OCI-LY7 (cell line): ENCODE measurements at regions not wholly inside any gene's neighbourhood (a gene's known extent, or its start where the extent isn't known, plus 50 kb on each side); places are given as distances from the start of the nearest gene placed in this dataset.

ENCODE experiments used
- BruUV-seq: library from RNA; stranded (reverse); fragments of 400-500 nt; replicated peaks from 2 replicates; lab custom pipeline; 2021; lab: Mats Ljungman, UMichigan
- CTCF ChIA-PET: fragments of 300-600 bp; sonication (Branson Sonifier 250); formaldehyde crosslinking; loops from one replicate; lab custom pipeline; 2022; ENCODE audit warnings: antibody characterized with exemption; ENCODE audit not compliant: unreplicated experiment; lab: Charles Lee
- POLR2A ChIA-PET: fragments of 300-600 bp; sonication (Branson Sonifier 250); formaldehyde crosslinking; loops from one replicate; lab custom pipeline; 2022; ENCODE audit warnings: antibody characterized with exemption; lab: Charles Lee
- DNase-seq: peaks from one replicate; pipeline ENCODE4 v3.0.0-alpha.2; 2015; ENCODE audit warnings: low spot score
- H2AFZ ChIP-seq: fragments of 200-600 bp; sonication (generic), shearing (Covaris generic); 2 replicates; pipeline ENCODE4 v1.6.1; 2014; ENCODE audit warnings: mild to moderate bottlenecking, antibody characterized with exemption, low read length, moderate library complexity
- H3K27ac ChIP-seq: fragments of 200-600 bp; sonication (generic); 2 replicates; pipeline ENCODE4 v1.5.1; 2014; ENCODE audit warnings: mixed run types, low read depth, mild to moderate bottlenecking, moderate library complexity, low read length, inconsistent platforms; ENCODE audit not compliant: poor library complexity, severe bottlenecking
- H3K36me3 ChIP-seq: fragments of 200-600 bp; sonication (generic); 2 replicates; pipeline ENCODE4 v1.6.1; 2014; ENCODE audit warnings: mild to moderate bottlenecking, antibody characterized with exemption, low read length, moderate library complexity, mixed read lengths; ENCODE audit not compliant: insufficient read depth
- H3K4me1 ChIP-seq: fragments of 200-600 bp; sonication (generic); 2 replicates; pipeline ENCODE4 v1.5.1; 2014; ENCODE audit warnings: mild to moderate bottlenecking, low read length; ENCODE audit not compliant: insufficient read depth, poor library complexity, severe bottlenecking
- H3K4me2 ChIP-seq: fragments of 200-600 bp; sonication (generic); 2 replicates; pipeline ENCODE4 v1.6.1; 2014; ENCODE audit warnings: mild to moderate bottlenecking, low read length
- H3K4me3 ChIP-seq: fragments of 200-600 bp; sonication (generic); 2 replicates; pipeline ENCODE4 v1.5.1; 2014; ENCODE audit warnings: mild to moderate bottlenecking, low read depth, low read length; ENCODE audit not compliant: poor library complexity, severe bottlenecking
- H3K79me2 ChIP-seq: fragments of 200-600 bp; sonication (generic); 2 replicates; pipeline ENCODE4 v1.6.1; 2016; ENCODE audit warnings: low read depth, mild to moderate bottlenecking, low read length, moderate library complexity, mixed read lengths; ENCODE audit not compliant: insufficient read depth
- H3K9me2 ChIP-seq: fragments of 200-600 bp; sonication (generic); 2 replicates; pipeline ENCODE4 v1.6.1; 2016; ENCODE audit warnings: mild to moderate bottlenecking, low read length, mixed read lengths; ENCODE audit not compliant: insufficient read depth
- H3K9me3 ChIP-seq: fragments of 200-600 bp; sonication (generic); 2 replicates; pipeline ENCODE4 v1.6.1; 2014; ENCODE audit warnings: mild to moderate bottlenecking, mixed run types, low read length, mixed read lengths
- H4K20me1 ChIP-seq: fragments of 200-600 bp; sonication (generic); 2 replicates; pipeline ENCODE4 v1.6.1; 2014; ENCODE audit warnings: mild to moderate bottlenecking, antibody characterized with exemption, low read length, moderate library complexity, mixed read lengths; ENCODE audit not compliant: insufficient read depth
- EZH2phosphoT487 ChIP-seq: fragments of 200-600 bp; sonication (generic); IDR thresholded peaks from 2 replicates; pipeline ENCODE4 v1.6.1; 2018; ENCODE audit warnings: low read depth, borderline replicate concordance, mild to moderate bottlenecking, mixed run types, antibody characterized with exemption, low read length, moderate library complexity, mixed read lengths
- intact Hi-C: fragments of 100-400 bp; cut with micrococcal nuclease; formaldehyde crosslinking; loops from one replicate; pipeline ENCODE4 v1.10.0; 2022; ENCODE audit not compliant: unreplicated experiment
- TF ChIP-seq, protein P1 (sequence below): fragments of 200-600 bp; sonication (generic); conservative IDR thresholded peaks from 2 replicates; pipeline ENCODE4 v1.5.1; 2014; ENCODE audit warnings: mild to moderate bottlenecking, antibody characterized with exemption, low read length, moderate library complexity, mixed read lengths

DNA sequence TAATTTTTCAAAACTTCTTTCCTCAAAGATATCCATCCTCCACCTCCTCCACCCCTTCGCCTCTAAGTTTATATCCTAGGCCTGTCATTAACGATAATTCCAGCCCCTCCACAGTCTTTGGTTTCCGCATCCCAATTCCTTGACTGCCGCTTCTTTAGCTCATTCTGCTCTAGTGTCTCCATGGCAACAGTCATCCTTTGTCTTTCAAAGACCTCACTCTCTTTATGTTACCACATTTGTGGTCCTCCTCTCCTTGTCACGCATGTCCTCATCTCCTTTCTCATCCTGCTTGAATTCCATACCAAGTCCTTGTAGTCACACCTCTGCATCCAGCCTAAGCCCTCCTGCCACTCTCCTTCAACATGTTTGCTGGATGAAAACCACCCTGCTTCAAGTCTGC lies 511.2 kb upstream of the KLF6 start:
- no peak for DNase-seq
- 0 out of 2 replicates have a peak, but pooled peaks cover 5% of the 10 kb centered on the region for H3K9me2 ChIP-seq
- H3K9me3 ChIP-seq, result no peaks in the 10 kb centered on the region
- H3K4me3 ChIP-seq, result no peak overlapping the region
- H3K4me2 ChIP-seq, result no peak overlapping the region
- no peak overlapping the region for H2AFZ ChIP-seq
- H3K27ac ChIP-seq, result no peak overlapping the region
- no peaks in the 10 kb centered on the region for H3K4me1 ChIP-seq
- no TSS peak for BruUV-seq
- intact Hi-C loops, result no loop called here
- no peaks in the 10 kb centered on the region for H3K79me2 ChIP-seq
- ChIA-PET CTCF (no interaction called here), POLR2A (interaction anchor here (0.7 kb wide), 1 partner anchor 14 kb away, joined by 3 read pairs; no protein-coding TSS in a partner anchor)
- TF ChIP-seq, protein P1, sequence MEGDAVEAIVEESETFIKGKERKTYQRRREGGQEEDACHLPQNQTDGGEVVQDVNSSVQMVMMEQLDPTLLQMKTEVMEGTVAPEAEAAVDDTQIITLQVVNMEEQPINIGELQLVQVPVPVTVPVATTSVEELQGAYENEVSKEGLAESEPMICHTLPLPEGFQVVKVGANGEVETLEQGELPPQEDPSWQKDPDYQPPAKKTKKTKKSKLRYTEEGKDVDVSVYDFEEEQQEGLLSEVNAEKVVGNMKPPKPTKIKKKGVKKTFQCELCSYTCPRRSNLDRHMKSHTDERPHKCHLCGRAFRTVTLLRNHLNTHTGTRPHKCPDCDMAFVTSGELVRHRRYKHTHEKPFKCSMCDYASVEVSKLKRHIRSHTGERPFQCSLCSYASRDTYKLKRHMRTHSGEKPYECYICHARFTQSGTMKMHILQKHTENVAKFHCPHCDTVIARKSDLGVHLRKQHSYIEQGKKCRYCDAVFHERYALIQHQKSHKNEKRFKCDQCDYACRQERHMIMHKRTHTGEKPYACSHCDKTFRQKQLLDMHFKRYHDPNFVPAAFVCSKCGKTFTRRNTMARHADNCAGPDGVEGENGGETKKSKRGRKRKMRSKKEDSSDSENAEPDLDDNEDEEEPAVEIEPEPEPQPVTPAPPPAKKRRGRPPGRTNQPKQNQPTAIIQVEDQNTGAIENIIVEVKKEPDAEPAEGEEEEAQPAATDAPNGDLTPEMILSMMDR, result no peak
- no peak for TF ChIP-seq EZH2phosphoT487
- no peaks in the 10 kb centered on the region for H4K20me1 ChIP-seq
- no peaks in the 10 kb centered on the region for H3K36me3 ChIP-seq

DNA sequence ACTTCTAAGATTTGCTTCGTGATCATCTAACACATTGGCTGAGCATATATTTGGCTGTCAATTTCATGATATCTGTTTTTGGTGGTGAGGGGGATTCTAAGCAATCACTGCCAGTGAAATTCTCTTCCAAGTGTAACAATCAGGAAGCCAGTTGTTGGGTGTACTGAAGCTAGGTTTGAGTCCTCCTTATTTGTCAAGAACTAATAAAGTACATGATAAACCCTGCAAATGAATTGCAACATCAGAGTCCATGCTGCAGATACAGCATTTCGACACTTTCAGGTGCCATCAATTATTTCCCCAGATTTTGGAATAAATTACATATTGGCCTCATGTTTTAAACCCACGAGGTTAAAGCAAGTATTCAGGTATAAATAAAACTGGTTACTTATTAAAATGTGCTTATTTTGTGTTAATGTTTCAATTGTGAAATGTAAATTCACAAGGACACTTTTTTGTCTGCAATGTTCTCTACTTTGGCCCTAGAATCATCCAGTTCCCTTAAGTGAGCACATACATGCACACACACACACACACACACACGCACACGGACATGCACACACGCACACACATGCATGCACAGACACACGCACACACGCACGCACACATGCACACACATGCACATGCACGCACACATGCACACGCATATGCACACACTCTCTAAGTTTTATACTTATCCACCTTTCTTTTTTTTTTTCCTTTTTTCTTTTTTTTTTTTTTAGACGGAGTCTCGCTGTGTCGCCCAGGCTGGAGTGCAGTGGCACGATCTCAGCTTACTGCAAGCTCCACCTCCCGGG lies 510.2 kb upstream of the KLF6 start:
- H3K4me1 ChIP-seq, result no peaks in the 10 kb centered on the region
- intact Hi-C loops, result no loop called here
- no peaks in the 10 kb centered on the region for H3K9me3 ChIP-seq
- TF ChIP-seq, protein P1, result no peak
- TF ChIP-seq EZH2phosphoT487, result no peak
- no peak overlapping the region for H3K27ac ChIP-seq
- no peak overlapping the region for H3K4me2 ChIP-seq
- BruUV-seq, result no TSS peak
- no peak overlapping the region for H3K4me3 ChIP-seq
- ChIA-PET POLR2A (interaction anchor here (0.7 kb wide), 1 partner anchor 15 kb away, joined by 3 read pairs; no protein-coding TSS in a partner anchor), CTCF (no interaction called here)
- no peaks in the 10 kb centered on the region for H4K20me1 ChIP-seq
- H2AFZ ChIP-seq, result no peak overlapping the region
- 0 out of 2 replicates have a peak, but pooled peaks cover 5% of the 10 kb centered on the region for H3K9me2 ChIP-seq
- no peak for DNase-seq
- H3K79me2 ChIP-seq, result no peaks in the 10 kb centered on the region
- no peaks in the 10 kb centered on the region for H3K36me3 ChIP-seq

DNA sequence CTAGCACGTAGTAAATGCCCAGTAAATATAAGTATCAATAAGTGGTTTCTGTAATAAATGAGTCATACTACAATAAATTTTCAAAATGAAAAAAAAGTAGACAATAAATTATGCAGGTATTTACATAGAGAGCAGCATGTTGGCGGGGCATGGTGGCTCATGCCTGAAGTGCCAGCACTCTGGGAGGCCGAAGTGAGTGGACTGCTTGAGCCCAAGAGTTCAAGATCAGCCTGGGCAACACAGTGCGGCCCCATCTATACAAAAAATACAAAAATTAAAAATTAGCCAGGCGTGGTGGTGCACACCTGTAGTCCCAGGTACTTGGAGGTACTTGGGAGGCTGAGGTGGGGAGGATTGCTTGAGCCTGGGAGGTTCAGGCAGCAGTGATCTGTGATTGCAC lies 509.3 kb upstream of the KLF6 start:
- no peak for TF ChIP-seq EZH2phosphoT487
- TF ChIP-seq, protein P1, result no peak
- Histone ChIP-seq H3K9me2 (0 out of 2 replicates have a peak, but pooled peaks cover 5% of the 10 kb centered on the region), H3K27ac (no peak overlapping the region), H3K79me2 (no peaks in the 10 kb centered on the region), H3K4me3 (no peak overlapping the region), H3K36me3 (no peaks in the 10 kb centered on the region), H3K9me3 (no peaks in the 10 kb centered on the region), H3K4me1 (no peaks in the 10 kb centered on the region), H2AFZ (no peak overlapping the region), H4K20me1 (no peaks in the 10 kb centered on the region), H3K4me2 (no peak overlapping the region)
- ChIA-PET CTCF (no interaction called here), POLR2A (no interaction called here)
- intact Hi-C loops, result no loop called here
- no TSS peak for BruUV-seq
- DNase-seq, result no peak
